Activated T-cell treated with anti-CD3 and anti-CD28 coated beads, Interleukin-2, amount 50 U/mL, for 4 hours (primary cell): ENCODE measurements at regions not wholly inside any gene's neighbourhood (a gene's known extent, or its start where the extent isn't known, plus 50 kb on each side); places are given as distances from the start of the nearest gene placed in this dataset.

Source experiments
- ATAC-seq, 2 donors: fragments of 200-7000 bp; cut with Tn5 transposase; one replicate each; pipeline ENCODE4 v1.10.0; 2021
- DNase-seq: peaks from one replicate; pipeline ENCODE4 v3.0.0-alpha.2; 2020
- H3K27me3 Mint-ChIP-seq: one replicate; pipeline ENCODE4 v1.8.0; 2021; ENCODE audit warnings: low read depth, mixed read lengths
- H3K36me3 Mint-ChIP-seq: one replicate; pipeline ENCODE4 v1.8.0; 2022; ENCODE audit warnings: mixed read lengths; ENCODE audit not compliant: insufficient read depth
- H3K4me1 Mint-ChIP-seq: one replicate; pipeline ENCODE4 v1.8.0; 2021; ENCODE audit warnings: low read depth, mixed read lengths
- H3K4me3 Mint-ChIP-seq: one replicate; pipeline ENCODE4 v1.8.0; 2021; ENCODE audit warnings: mild to moderate bottlenecking, moderate library complexity, mixed read lengths
- H3K9me3 Mint-ChIP-seq: one replicate; pipeline ENCODE4 v1.8.0; 2021; ENCODE audit warnings: mixed read lengths

DNA sequence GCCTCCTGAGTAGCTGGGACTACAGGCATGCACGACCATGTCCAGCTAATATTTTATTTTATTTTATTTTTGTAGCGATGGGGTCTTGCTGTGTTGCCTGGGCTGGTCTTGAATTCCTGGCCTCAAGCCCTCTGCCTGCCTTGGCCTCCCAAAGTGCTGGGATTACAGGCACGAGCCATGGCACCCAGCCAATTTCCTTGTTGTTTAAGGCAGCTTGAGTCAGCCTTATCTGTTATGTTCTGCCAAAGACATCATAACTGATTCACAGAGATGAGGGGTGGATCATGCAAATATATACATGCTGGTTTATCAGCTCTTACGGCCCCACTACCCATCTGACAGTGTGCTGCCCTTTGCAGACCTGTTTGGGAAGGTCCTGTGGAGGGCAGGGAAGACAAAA is 826.7 kb downstream of the TYW1 start:
- Mint-ChIP-seq H3K4me1 (no peaks in the 10 kb centered on the region), H3K27me3 (no peaks in the 10 kb centered on the region), H3K9me3 (peaks cover 7% of the 10 kb centered on the region), H3K4me3 (no peak overlapping the region), H3K36me3 (no peaks in the 10 kb centered on the region)
- DNase-seq (no peak), ATAC-seq (no peak)

DNA sequence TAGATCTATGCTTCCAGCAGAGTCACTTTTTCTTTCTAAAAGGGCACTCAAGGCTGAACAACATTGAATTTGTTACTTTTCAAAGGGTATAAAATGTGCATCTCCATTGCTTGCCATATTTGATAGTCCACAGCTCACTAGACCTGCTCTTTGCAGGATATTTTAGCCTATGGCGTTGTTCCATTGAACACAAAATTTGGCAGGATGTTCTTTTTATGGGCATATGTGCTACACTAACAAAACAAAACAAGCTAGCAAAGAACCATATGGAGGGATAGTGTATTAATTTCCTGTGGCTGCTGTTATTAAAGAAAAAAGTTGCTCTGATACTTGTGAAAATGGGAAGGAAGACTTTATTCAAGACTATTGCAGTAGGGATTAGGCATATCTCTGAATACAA is 828.7 kb downstream of the TYW1 start:
- H3K4me3 Mint-ChIP-seq = no peak overlapping the region
- DNase-seq = no peak
- H3K9me3 Mint-ChIP-seq = peaks cover 7% of the 10 kb centered on the region
- H3K36me3 Mint-ChIP-seq = no peaks in the 10 kb centered on the region
- no peaks in the 10 kb centered on the region for H3K4me1 Mint-ChIP-seq
- ATAC-seq = no peak
- H3K27me3 Mint-ChIP-seq = no peaks in the 10 kb centered on the region

DNA sequence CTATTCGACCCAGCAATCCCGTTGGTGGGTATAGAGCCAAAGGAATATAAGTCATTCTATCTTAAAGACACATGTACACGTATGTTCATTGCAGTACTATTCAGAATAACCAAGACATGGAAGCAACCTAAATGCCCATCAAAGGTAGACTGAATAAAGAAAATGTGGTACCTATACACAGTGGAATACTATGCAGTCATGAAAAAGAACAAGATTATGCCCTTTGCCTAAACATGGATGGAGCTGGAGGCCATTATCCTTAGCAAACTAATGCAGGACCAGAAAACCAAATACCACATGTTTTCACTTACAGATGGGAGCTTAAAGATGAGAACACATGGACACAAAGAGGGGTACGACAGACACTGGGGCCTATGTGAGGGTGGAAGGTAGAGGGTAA is 845.3 kb downstream of the TYW1 start:
- Mint-ChIP-seq H3K9me3 (peaks cover 9% of the 10 kb centered on the region), H3K4me1 (no peaks in the 10 kb centered on the region), H3K27me3 (no peaks in the 10 kb centered on the region), H3K4me3 (no peak overlapping the region), H3K36me3 (no peaks in the 10 kb centered on the region)
- DNase-seq (no peak), ATAC-seq (no peak)

DNA sequence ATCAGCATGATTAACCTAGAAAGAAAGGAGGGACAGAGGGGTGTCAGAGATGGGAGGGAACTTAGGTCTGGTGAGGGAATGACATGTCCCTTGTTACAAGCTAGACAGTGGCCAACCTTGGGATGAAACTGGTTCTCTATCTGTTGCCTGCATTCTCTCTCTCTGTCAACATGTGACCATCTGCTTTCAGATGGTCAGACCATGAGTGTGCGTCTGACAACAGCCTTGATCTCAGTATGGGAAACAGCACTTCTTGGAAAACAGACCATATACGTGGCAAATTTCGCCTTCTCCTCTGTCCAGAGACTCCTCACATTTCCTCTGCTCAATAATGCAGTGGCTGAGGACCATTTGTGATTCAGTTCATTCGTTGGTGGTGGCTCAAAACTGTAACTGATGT is 845.9 kb downstream of the TYW1 start:
- H3K9me3 Mint-ChIP-seq = peaks cover 9% of the 10 kb centered on the region
- ATAC-seq (no peak), DNase-seq (no peak)
- H3K36me3 Mint-ChIP-seq = no peaks in the 10 kb centered on the region
- no peaks in the 10 kb centered on the region for H3K27me3 Mint-ChIP-seq
- H3K4me1 Mint-ChIP-seq = no peaks in the 10 kb centered on the region
- no peak overlapping the region for H3K4me3 Mint-ChIP-seq

DNA sequence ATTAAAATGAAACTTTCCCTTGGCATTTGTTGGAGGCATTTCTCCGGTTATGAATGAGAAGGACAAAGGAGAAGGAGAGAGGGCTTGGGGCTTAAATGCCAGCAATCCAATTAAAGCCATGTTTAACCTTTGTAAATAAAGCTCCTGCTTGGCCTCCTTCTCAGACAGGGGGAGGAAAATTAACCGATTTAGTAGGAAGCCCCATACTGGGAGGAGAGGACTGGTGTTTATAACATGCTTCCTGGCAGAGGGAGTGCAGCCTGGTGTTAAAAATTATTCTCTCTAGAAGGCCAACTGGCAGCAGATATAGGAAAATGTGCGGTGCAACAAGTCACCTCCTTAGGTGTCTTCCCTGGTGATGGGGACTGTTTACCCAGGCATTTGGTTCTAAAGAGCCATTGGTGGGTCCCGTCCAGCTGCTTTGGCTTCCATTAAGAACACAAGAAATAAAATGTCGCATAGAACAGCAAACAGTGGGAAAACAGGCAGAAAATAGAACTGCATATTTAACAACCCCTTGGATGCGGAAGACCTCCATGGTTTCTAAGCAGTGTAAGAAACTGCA is 846.5 kb downstream of the TYW1 start:
- H3K4me3 Mint-ChIP-seq = no peak overlapping the region
- ATAC-seq = no peak
- H3K4me1 Mint-ChIP-seq = no peaks in the 10 kb centered on the region
- no peaks in the 10 kb centered on the region for H3K27me3 Mint-ChIP-seq
- no peaks in the 10 kb centered on the region for H3K36me3 Mint-ChIP-seq
- no peak for DNase-seq
- H3K9me3 Mint-ChIP-seq = peaks cover 9% of the 10 kb centered on the region

DNA sequence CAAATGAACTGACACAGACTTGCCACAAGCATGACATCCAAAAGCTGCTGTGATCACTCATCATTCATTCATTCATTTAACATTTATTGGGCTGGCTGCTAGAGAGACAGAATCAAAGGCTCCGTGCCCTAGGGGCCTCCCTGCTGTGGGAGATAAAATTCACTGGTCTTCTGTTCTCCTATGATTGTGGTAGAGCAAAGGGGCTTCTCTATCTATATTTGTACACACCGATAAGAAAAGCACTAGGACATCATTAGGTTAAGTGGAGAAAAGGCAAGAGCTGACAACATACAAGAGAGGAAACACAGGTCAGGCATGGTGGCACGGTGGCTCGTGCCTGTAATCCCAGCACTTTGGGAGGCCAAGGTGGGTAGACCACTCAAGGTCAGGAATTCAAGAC is 847.0 kb downstream of the TYW1 start:
- H3K27me3 Mint-ChIP-seq = no peaks in the 10 kb centered on the region
- peaks cover 9% of the 10 kb centered on the region for H3K9me3 Mint-ChIP-seq
- H3K4me1 Mint-ChIP-seq = no peaks in the 10 kb centered on the region
- DNase-seq (no peak), ATAC-seq (no peak)
- no peaks in the 10 kb centered on the region for H3K36me3 Mint-ChIP-seq
- no peak overlapping the region for H3K4me3 Mint-ChIP-seq

DNA sequence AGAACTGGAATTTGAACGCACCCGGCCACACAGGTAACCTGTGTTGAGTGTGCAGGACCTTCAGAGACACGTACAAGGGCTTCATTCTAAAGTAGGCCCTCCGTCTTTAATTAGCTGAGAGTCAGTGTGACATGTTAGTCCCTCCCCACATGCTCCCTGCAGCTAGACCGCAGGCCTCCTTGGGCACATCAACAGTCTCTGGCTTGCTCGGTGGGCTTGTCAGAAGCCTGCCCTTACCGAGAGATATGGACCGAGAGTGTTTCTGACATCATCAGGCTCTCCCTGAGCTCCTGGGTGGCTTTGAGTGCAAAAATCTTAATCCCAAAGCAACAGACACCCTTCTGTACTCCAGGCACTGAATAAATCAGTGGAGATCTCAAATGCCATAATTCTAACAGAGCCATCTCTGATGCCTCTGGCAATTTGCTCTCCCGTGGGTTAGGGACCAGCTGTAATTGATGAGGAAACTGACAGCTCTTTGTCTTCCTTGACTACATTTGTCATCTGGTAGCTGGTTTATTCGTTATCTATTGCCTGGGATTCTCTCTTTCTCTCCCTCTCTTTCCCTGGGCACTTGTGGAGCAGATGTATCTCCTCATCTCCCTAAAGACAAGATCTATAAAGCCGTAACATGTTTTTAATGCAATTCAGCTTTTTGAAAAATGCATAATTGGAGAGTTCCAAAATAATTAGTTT is 850.6 kb downstream of the TYW1 start:
- no peak for ATAC-seq
- Mint-ChIP-seq H3K36me3 (no peaks in the 10 kb centered on the region), H3K27me3 (no peaks in the 10 kb centered on the region), H3K9me3 (no peaks in the 10 kb centered on the region), H3K4me3 (no peak overlapping the region), H3K4me1 (no peaks in the 10 kb centered on the region)
- no peak for DNase-seq

DNA sequence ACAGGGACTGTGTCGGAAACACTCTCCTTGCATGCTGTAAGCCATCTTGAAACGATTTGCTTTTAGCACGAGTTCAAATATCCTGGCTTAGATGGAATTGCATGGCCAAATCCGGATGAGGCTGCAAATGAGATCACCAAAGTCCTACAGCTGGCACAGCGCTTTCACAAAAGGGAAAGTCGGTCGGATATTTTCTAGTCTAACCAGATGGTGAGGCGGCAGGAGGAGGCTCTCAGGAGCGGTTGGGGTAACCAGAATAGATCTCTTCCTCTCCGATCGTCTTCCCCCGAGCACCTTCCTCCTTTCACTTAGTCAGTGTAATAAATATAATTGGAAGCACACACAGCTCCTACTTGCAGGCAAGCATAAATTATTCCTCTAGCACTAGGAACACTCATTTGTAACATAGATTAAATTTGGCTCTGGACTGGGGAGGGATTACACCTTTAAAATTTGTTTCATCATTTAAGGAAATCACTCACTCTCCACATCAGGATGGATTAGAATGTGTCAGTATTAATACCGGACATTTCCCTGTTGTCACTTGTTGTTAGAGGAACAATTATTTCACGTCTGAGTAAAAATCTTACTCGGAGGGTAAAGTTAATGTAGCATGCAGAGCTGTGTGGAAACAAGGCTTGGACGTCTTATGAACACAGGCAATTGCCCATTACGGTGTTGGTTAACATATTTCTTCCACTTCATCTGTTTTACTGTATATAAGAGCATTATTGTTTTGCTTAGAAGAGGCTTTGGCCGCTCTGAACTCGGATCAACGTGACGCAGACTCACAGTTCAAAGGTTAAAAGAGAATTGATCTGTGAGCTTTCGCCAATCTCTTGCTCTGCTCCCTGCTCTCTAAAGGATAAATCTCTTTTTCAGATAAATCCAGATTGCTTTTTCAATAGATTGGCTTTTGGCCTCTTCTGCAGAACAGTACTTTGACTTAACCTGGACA is 857.9 kb downstream of the TYW1 start:
- Mint-ChIP-seq H3K36me3 (no peaks in the 10 kb centered on the region), H3K4me1 (no peaks in the 10 kb centered on the region), H3K4me3 (no peak overlapping the region), H3K9me3 (peaks cover 18% of the 10 kb centered on the region), H3K27me3 (no peaks in the 10 kb centered on the region)
- ATAC-seq = no peak
- no peak for DNase-seq

DNA sequence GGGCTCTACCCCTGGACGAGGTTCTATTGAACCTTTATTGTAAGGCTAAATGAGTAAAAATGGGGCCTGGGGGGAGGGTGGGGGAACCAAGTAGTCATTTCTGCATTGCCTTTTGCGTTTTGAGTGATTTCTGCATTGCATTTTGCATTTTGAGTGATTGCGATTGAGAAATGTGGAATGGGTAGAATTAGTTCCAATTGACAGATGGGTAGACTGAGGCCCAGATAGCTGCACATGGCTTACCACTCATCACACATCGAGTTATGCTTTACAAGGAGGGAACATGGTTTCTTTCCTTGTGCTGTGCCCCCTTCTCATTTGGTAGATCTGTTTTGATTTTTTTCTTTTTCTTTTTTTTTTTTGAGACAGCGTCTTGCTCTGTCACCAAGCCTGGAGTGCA is 858.7 kb downstream of the TYW1 start:
- no peaks in the 10 kb centered on the region for H3K27me3 Mint-ChIP-seq
- no peaks in the 10 kb centered on the region for H3K36me3 Mint-ChIP-seq
- peaks cover 18% of the 10 kb centered on the region for H3K9me3 Mint-ChIP-seq
- H3K4me3 Mint-ChIP-seq = no peak overlapping the region
- ATAC-seq = no peak
- DNase-seq = no peak
- no peaks in the 10 kb centered on the region for H3K4me1 Mint-ChIP-seq

DNA sequence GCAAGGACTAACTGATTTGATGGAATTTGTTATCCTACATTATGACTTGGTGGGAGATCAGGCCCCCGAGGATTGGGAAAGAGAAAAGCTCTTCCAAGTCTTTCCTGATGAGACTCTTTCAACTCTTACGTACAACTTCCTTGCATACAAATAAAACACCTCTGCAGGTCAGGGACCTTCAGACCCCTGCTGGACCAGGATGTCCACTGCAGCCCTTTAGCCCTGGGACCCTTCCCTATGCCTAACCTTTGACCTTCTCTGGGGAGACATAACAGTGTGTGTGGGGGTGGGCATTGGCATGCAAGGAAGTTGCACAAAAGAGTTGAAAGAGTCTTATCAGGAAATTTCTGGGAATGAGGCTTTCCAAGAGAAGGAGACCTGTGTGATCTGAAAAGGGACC is 859.4 kb downstream of the TYW1 start:
- Mint-ChIP-seq H3K27me3 (no peaks in the 10 kb centered on the region), H3K36me3 (no peaks in the 10 kb centered on the region), H3K4me3 (no peak overlapping the region), H3K4me1 (no peaks in the 10 kb centered on the region), H3K9me3 (peaks cover 22% of the 10 kb centered on the region)
- ATAC-seq (no peak), DNase-seq (no peak)

DNA sequence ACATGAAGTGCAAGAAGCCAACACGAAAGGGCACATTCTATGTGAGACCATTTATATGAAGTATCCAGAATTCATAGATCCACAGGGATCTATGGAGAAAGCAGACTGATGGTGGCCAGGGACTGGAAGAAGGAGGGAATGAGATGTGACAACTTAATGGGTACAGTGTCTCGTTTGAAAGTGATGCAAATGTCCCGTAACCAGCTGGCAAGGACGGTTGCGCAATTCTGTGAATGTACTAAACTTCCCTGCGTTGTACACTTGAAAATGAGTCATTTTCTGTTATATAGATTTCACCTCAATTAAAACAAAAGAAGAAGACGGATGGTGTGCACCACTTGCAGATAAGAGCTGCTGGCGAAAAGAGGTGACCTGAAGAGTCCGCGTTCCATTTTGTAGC is 861.1 kb downstream of the TYW1 start:
- peaks cover 34% of the 10 kb centered on the region for H3K9me3 Mint-ChIP-seq
- DNase-seq (no peak), ATAC-seq (no peak)
- no peak overlapping the region for H3K4me3 Mint-ChIP-seq
- no peaks in the 10 kb centered on the region for H3K36me3 Mint-ChIP-seq
- H3K4me1 Mint-ChIP-seq = no peaks in the 10 kb centered on the region
- H3K27me3 Mint-ChIP-seq = no peaks in the 10 kb centered on the region

DNA sequence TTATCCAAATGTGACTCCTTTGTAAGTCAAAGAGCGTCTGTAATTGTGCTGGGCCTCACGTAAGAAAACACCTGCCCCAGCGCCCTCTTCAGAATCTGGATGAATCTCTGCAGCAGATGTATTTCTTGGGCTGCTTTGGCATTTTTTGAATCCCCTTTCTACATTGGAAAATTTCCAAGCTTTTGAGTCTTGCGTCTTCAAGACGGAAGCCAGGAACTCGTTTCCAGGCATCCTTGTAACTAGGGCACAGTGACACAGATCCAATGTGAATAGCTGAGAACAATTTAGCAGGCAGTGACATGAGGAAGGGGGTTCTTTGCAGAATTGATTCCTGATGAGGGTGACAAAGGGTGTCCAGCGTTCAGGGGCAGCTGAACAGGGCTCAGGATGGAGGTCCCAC is 862.3 kb downstream of the TYW1 start:
- ATAC-seq (no peak), DNase-seq (no peak)
- Mint-ChIP-seq H3K36me3 (no peaks in the 10 kb centered on the region), H3K4me3 (no peak overlapping the region), H3K9me3 (peaks cover 34% of the 10 kb centered on the region), H3K4me1 (no peaks in the 10 kb centered on the region), H3K27me3 (no peaks in the 10 kb centered on the region)

DNA sequence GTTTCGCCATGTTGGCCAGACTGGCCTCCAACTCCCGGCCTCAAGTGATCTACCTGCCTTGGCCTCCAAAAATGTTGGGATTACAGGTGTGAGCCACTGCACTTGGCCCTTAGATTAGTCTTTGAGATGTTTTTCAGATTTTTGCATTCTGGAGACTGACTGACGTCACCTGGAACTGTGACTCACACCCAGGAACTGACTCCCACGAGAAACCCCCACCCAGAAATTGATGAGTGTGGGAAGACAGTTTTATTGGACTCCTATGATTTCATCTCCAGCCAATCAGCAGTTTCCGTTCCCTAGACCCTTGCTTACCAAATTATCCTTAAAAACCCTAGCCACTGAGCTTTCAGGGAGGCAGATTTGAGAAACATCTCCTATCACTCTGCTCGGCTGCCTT is 867.3 kb downstream of the TYW1 start:
- H3K36me3 Mint-ChIP-seq = no peaks in the 10 kb centered on the region
- no peaks in the 10 kb centered on the region for H3K4me1 Mint-ChIP-seq
- peaks cover 27% of the 10 kb centered on the region for H3K9me3 Mint-ChIP-seq
- no peak for ATAC-seq
- no peak for DNase-seq
- H3K27me3 Mint-ChIP-seq = no peaks in the 10 kb centered on the region
- H3K4me3 Mint-ChIP-seq = no peak overlapping the region

DNA sequence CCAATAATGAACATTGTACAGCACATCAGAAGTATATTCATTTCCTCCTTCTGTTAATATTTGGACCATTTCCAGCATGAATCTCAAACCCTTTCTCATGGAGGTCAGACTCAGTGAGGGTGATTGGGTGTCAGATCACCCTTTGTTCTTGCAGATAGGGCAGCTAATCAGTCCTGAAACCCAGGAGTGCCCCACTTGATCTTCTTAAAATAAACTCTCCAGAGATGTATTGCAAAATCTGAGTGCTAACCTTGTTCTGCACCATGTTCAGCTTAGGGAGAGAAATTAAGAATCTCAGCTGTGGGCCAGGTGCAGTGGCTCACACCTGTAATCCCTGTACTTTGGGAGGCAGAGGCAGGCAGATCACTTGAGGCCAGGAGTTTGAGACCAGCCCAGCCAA is 869.4 kb downstream of the TYW1 start:
- Mint-ChIP-seq H3K4me1 (no peaks in the 10 kb centered on the region), H3K4me3 (no peak overlapping the region), H3K27me3 (no peaks in the 10 kb centered on the region), H3K36me3 (no peaks in the 10 kb centered on the region), H3K9me3 (peaks cover 29% of the 10 kb centered on the region)
- ATAC-seq (no peak), DNase-seq (no peak)

DNA sequence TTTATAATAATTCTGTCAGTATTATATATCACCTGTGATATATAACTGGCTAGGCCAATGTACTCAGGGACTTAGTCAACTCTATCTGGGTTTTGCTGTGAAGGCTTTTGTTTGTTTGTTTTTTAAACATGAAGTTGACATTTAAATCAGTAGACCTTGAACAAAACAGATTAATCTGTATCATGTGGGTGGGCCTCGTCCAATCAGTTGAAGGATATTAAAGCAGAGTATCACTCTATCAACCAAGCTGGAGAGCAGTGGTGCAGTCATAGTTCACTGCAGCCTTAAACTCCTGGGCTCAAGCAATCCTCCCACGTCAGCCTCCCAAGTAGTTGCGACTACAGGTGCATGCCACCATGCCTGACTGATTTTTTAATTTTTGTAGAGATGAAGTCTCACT is 870.2 kb downstream of the TYW1 start:
- ATAC-seq (no peak), DNase-seq (no peak)
- H3K36me3 Mint-ChIP-seq = no peaks in the 10 kb centered on the region
- no peaks in the 10 kb centered on the region for H3K4me1 Mint-ChIP-seq
- peaks cover 27% of the 10 kb centered on the region for H3K9me3 Mint-ChIP-seq
- H3K27me3 Mint-ChIP-seq = no peaks in the 10 kb centered on the region
- H3K4me3 Mint-ChIP-seq = no peak overlapping the region
